HepG2 (cell line): ENCODE measurements at regions not wholly inside any gene's neighbourhood (a gene's known extent, or its start where the extent isn't known, plus 50 kb on each side); places are given as distances from the start of the nearest gene placed in this dataset.

ENCODE experiments used
- AKAP8 ChIP-seq: sonication (generic); formaldehyde crosslinking; IDR thresholded peaks from 2 replicates; pipeline ENCODE4 v1.5.1; 2020; ENCODE audit warnings: mild to moderate bottlenecking, missing genetic modification reagents
- ELF1 ChIP-seq: sonication (generic); formaldehyde crosslinking; IDR thresholded peaks from 2 replicates; pipeline ENCODE4 v1.4.0; 2020; ENCODE audit warnings: missing genetic modification reagents
- FOXA3 ChIP-seq: IDR thresholded peaks from 2 replicates; pipeline ENCODE4 v1.6.1; 2016; ENCODE audit warnings: missing genetic modification reagents, missing compliant biosample characterization
- GABPA ChIP-seq, 2 experiments: IDR thresholded peaks; 2 replicates each; pipeline ENCODE4 v1.6.1; 2011 to 2016; ENCODE audit warnings: low read depth in 2 of 2, low read length in 1 of 2, missing biosample characterization in 1 of 2, missing genetic modification characterization in 1 of 2
- ZNF652 ChIP-seq: IDR thresholded peaks from 2 replicates; pipeline ENCODE4 v1.6.1; 2016; ENCODE audit warnings: low read depth, borderline replicate concordance
- TF ChIP-seq, protein P1 (sequence below), 2 experiments: sonication (generic) in 1 of 2; formaldehyde crosslinking in 1 of 2; IDR thresholded peaks; 2 replicates each; pipeline versions ENCODE4 v1.4.0 to v1.6.1; 2016 to 2020; ENCODE audit warnings: borderline replicate concordance in 1 of 2, low read depth in 1 of 2, mild to moderate bottlenecking in 1 of 2, missing genetic modification reagents in 1 of 2
- TF ChIP-seq, protein P2 (sequence below): IDR thresholded peaks from 2 replicates; pipeline ENCODE4 v1.6.1; 2016; ENCODE audit warnings: low read depth, missing genetic modification reagents, missing compliant biosample characterization
- TF ChIP-seq, protein P3 (sequence below): sonication (generic); formaldehyde crosslinking; IDR thresholded peaks from 2 replicates; pipeline ENCODE4 v1.5.0; 2020; ENCODE audit warnings: missing genetic modification reagents
- TF ChIP-seq, protein P4 (sequence below): sonication (generic); formaldehyde crosslinking; IDR thresholded peaks from 2 replicates; pipeline ENCODE4 v1.4.0; 2020; ENCODE audit warnings: missing genetic modification reagents
- TF ChIP-seq, protein P5 (sequence below): sonication (generic); formaldehyde crosslinking; IDR thresholded peaks from 2 replicates; pipeline ENCODE4 v1.5.1; 2020; ENCODE audit warnings: mild to moderate bottlenecking, missing genetic modification reagents, borderline replicate concordance

DNA sequence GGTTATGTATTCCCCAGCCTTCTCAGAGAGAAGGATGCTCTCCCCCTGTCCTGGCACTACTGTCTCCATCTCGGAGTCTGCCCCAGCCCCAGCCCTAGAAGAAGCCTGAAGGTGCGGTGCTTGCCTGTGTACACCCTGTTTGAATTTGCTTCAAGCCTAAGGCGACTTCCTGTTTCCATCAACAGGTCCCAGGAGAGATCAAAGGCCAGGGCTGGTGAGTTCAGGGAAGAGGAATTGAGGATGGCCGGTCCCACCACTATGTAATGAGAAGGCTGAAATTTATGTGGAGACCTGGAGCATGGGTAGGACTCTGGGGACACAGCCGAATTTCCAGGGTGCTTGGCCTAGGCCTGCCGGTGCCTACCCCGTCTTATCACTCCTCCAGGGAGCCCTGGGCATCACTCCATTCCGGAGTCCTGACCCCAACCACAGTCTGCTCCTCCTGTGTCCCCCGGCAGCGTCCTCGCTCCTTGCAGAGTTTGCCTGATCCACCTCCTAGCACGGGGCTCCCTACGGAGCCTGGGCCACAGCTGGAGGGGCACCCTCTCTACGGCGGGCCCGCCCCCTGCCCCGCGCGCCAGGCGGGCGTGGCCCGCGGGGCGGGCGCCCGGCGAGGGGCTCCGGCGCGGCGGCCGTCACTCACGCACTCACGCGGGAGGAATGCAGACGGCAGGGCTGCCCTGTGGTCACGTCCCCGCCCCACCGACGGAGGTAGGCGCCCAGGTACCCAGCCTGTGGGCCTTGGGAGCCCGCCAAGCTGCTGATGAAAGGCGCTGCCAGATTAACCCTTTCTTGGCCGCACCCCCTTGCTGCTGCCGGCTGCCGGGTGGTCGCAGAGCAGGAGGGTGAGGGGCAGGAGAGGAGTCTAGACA is 53.8 kb upstream of the TAC4 start (continued):
- no peak for TF ChIP-seq GABPA (IDR thresholded peaks at IDR 0.05; ENCODE audit: low read depth, low read length)
- peak; percentile 67 for TF ChIP-seq GABPA (CRISPR knock-in tag; IDR thresholded peaks at IDR 0.05; ENCODE audit: low read depth)
- TF ChIP-seq AKAP8 (CRISPR knock-in tag) = no peak
- TF ChIP-seq ZNF652 = peak; percentile 96
- 0 out of 2 replicates have a peak, but pooled peaks have one; percentile 30 for TF ChIP-seq FOXA3
- TF ChIP-seq, protein P1, sequence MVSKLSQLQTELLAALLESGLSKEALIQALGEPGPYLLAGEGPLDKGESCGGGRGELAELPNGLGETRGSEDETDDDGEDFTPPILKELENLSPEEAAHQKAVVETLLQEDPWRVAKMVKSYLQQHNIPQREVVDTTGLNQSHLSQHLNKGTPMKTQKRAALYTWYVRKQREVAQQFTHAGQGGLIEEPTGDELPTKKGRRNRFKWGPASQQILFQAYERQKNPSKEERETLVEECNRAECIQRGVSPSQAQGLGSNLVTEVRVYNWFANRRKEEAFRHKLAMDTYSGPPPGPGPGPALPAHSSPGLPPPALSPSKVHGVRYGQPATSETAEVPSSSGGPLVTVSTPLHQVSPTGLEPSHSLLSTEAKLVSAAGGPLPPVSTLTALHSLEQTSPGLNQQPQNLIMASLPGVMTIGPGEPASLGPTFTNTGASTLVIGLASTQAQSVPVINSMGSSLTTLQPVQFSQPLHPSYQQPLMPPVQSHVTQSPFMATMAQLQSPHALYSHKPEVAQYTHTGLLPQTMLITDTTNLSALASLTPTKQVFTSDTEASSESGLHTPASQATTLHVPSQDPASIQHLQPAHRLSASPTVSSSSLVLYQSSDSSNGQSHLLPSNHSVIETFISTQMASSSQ (IDR thresholded peaks at IDR 0.05; ENCODE audit: low read depth) = no peak
- TF ChIP-seq, protein P1 (CRISPR knock-in tag; IDR thresholded peaks at IDR 0.05; ENCODE audit: borderline replicate concordance) = no peak
- TF ChIP-seq, protein P2, sequence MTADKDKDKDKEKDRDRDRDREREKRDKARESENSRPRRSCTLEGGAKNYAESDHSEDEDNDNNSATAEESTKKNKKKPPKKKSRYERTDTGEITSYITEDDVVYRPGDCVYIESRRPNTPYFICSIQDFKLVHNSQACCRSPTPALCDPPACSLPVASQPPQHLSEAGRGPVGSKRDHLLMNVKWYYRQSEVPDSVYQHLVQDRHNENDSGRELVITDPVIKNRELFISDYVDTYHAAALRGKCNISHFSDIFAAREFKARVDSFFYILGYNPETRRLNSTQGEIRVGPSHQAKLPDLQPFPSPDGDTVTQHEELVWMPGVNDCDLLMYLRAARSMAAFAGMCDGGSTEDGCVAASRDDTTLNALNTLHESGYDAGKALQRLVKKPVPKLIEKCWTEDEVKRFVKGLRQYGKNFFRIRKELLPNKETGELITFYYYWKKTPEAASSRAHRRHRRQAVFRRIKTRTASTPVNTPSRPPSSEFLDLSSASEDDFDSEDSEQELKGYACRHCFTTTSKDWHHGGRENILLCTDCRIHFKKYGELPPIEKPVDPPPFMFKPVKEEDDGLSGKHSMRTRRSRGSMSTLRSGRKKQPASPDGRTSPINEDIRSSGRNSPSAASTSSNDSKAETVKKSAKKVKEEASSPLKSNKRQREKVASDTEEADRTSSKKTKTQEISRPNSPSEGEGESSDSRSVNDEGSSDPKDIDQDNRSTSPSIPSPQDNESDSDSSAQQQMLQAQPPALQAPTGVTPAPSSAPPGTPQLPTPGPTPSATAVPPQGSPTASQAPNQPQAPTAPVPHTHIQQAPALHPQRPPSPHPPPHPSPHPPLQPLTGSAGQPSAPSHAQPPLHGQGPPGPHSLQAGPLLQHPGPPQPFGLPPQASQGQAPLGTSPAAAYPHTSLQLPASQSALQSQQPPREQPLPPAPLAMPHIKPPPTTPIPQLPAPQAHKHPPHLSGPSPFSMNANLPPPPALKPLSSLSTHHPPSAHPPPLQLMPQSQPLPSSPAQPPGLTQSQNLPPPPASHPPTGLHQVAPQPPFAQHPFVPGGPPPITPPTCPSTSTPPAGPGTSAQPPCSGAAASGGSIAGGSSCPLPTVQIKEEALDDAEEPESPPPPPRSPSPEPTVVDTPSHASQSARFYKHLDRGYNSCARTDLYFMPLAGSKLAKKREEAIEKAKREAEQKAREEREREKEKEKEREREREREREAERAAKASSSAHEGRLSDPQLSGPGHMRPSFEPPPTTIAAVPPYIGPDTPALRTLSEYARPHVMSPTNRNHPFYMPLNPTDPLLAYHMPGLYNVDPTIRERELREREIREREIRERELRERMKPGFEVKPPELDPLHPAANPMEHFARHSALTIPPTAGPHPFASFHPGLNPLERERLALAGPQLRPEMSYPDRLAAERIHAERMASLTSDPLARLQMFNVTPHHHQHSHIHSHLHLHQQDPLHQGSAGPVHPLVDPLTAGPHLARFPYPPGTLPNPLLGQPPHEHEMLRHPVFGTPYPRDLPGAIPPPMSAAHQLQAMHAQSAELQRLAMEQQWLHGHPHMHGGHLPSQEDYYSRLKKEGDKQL (CRISPR knock-in tag) = no peak
- peak; percentile 80 for TF ChIP-seq ELF1 (CRISPR knock-in tag)
- TF ChIP-seq, protein P3, sequence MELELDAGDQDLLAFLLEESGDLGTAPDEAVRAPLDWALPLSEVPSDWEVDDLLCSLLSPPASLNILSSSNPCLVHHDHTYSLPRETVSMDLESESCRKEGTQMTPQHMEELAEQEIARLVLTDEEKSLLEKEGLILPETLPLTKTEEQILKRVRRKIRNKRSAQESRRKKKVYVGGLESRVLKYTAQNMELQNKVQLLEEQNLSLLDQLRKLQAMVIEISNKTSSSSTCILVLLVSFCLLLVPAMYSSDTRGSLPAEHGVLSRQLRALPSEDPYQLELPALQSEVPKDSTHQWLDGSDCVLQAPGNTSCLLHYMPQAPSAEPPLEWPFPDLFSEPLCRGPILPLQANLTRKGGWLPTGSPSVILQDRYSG (CRISPR knock-in tag) = no peak
- TF ChIP-seq, protein P4, sequence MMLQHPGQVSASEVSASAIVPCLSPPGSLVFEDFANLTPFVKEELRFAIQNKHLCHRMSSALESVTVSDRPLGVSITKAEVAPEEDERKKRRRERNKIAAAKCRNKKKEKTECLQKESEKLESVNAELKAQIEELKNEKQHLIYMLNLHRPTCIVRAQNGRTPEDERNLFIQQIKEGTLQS (CRISPR knock-in tag) = peak; percentile 33; the same call in 1 of the 2 replicates
- TF ChIP-seq, protein P5, sequence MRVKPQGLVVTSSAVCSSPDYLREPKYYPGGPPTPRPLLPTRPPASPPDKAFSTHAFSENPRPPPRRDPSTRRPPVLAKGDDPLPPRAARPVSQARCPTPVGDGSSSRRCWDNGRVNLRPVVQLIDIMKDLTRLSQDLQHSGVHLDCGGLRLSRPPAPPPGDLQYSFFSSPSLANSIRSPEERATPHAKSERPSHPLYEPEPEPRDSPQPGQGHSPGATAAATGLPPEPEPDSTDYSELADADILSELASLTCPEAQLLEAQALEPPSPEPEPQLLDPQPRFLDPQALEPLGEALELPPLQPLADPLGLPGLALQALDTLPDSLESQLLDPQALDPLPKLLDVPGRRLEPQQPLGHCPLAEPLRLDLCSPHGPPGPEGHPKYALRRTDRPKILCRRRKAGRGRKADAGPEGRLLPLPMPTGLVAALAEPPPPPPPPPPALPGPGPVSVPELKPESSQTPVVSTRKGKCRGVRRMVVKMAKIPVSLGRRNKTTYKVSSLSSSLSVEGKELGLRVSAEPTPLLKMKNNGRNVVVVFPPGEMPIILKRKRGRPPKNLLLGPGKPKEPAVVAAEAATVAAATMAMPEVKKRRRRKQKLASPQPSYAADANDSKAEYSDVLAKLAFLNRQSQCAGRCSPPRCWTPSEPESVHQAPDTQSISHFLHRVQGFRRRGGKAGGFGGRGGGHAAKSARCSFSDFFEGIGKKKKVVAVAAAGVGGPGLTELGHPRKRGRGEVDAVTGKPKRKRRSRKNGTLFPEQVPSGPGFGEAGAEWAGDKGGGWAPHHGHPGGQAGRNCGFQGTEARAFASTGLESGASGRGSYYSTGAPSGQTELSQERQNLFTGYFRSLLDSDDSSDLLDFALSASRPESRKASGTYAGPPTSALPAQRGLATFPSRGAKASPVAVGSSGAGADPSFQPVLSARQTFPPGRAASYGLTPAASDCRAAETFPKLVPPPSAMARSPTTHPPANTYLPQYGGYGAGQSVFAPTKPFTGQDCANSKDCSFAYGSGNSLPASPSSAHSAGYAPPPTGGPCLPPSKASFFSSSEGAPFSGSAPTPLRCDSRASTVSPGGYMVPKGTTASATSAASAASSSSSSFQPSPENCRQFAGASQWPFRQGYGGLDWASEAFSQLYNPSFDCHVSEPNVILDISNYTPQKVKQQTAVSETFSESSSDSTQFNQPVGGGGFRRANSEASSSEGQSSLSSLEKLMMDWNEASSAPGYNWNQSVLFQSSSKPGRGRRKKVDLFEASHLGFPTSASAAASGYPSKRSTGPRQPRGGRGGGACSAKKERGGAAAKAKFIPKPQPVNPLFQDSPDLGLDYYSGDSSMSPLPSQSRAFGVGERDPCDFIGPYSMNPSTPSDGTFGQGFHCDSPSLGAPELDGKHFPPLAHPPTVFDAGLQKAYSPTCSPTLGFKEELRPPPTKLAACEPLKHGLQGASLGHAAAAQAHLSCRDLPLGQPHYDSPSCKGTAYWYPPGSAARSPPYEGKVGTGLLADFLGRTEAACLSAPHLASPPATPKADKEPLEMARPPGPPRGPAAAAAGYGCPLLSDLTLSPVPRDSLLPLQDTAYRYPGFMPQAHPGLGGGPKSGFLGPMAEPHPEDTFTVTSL (CRISPR knock-in tag) = 0 out of 2 replicates have a peak, but pooled peaks have one; percentile 7
